DOHH2 (cell line): ENCODE measurements at regions not wholly inside any gene's neighbourhood (a gene's known extent, or its start where the extent isn't known, plus 50 kb on each side); places are given as distances from the start of the nearest gene placed in this dataset.

Experiments used
- H3F3A ChIP-seq: fragments of 200-600 bp; sonication (generic), shearing (Covaris generic); 2 replicates; pipeline ENCODE4 v1.6.0; 2016; ENCODE audit warnings: antibody characterized with exemption, mild to moderate bottlenecking; ENCODE audit not compliant: control insufficient read depth, insufficient read depth
- H3K27ac ChIP-seq: fragments of 200-600 bp; sonication (generic); 2 replicates; pipeline ENCODE4 v1.5.1; 2014; ENCODE audit warnings: low read depth, mild to moderate bottlenecking, low read length, moderate library complexity
- H3K27me3 ChIP-seq: fragments of 200-600 bp; sonication (generic); 2 replicates; pipeline ENCODE4 v1.6.1; 2014; ENCODE audit warnings: mild to moderate bottlenecking, low read length, mixed read lengths; ENCODE audit not compliant: control insufficient read depth
- H3K36me3 ChIP-seq: fragments of 200-600 bp; sonication (generic); 2 replicates; pipeline ENCODE4 v1.6.1; 2014; ENCODE audit warnings: mild to moderate bottlenecking, low read length, moderate library complexity, mixed read lengths; ENCODE audit not compliant: control insufficient read depth
- H3K4me1 ChIP-seq: fragments of 200-600 bp; sonication (generic); 2 replicates; pipeline ENCODE4 v1.6.1; 2014; ENCODE audit warnings: mild to moderate bottlenecking, low read length, mixed read lengths; ENCODE audit not compliant: control insufficient read depth
- H3K4me2 ChIP-seq: fragments of 200-600 bp; sonication (generic); 2 replicates; pipeline ENCODE4 v1.6.0; 2014; ENCODE audit warnings: mild to moderate bottlenecking, low read length, moderate library complexity
- H3K4me3 ChIP-seq: fragments of 200-600 bp; sonication (generic); 2 replicates; pipeline ENCODE4 v1.5.1; 2014; ENCODE audit warnings: mild to moderate bottlenecking, low read length, mixed read lengths
- H3K79me2 ChIP-seq: fragments of 200-600 bp; sonication (generic); 2 replicates; pipeline ENCODE4 v1.6.1; 2014; ENCODE audit warnings: mild to moderate bottlenecking, low read length, mixed read lengths; ENCODE audit not compliant: control insufficient read depth
- H3K9me2 ChIP-seq: fragments of 200-600 bp; sonication (generic); replicated peaks from 2 replicates; pipeline ENCODE4 v1.6.1; 2014; ENCODE audit warnings: mild to moderate bottlenecking, low read length, mixed read lengths; ENCODE audit not compliant: control insufficient read depth
- H3K9me3 ChIP-seq: fragments of 200-600 bp; sonication (generic); 2 replicates; pipeline ENCODE4 v1.6.1; 2014; ENCODE audit warnings: antibody characterized with exemption, low read length, mixed read lengths; ENCODE audit not compliant: control insufficient read depth, insufficient read depth
- H4K20me1 ChIP-seq: fragments of 200-600 bp; sonication (generic); 2 replicates; pipeline ENCODE4 v1.6.0; 2014; ENCODE audit warnings: low read depth, mild to moderate bottlenecking, antibody characterized with exemption, low read length, moderate library complexity; ENCODE audit not compliant: control insufficient read depth, insufficient read depth
- CTCF ChIP-seq: fragments of 200-600 bp; sonication (generic); IDR thresholded peaks from one replicate; pipeline ENCODE4 v1.5.1; 2014; ENCODE audit warnings: antibody characterized with exemption, mild to moderate bottlenecking, low read depth, low read length; ENCODE audit not compliant: poor library complexity, severe bottlenecking
- EZH2phosphoT487 ChIP-seq: fragments of 200-600 bp; sonication (generic); IDR thresholded peaks from 2 replicates; pipeline ENCODE4 v1.6.1; 2017; ENCODE audit warnings: borderline replicate concordance, mild to moderate bottlenecking, antibody characterized with exemption, low read length, moderate library complexity, mixed read lengths

DNA sequence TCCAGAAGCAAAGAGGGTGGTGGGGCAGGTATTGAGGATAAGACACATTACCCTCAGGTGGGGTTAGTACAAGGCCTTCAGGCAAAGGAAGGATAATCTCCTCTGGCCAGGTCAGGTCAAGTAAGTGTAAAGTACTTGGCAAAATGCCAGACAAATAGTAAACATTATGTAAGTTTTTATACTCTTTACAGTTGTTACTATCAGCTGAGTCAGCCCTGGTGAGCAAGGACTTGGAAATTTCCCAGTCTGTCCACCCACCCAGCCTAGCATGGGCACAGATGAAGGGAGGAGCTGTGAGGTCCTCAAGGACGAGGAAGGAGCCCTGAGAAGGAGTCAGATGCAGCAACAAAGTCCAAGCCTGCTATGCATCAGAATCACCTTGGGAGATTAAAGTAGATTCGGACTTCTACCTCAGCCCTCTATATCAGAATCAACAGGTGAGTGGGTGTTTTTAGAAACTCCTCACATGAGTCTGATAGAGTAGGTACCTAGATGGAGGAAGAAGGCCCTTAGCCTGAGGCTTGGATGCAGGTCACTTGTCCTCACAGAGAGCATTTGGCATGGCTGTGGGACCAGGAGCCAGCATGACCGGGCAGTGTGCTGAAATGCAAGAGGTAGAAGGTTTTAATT, 50.2 kb upstream of the BARX1 start:
- Histone ChIP-seq H3K79me2 (no peaks in the 10 kb centered on the region), H3K27ac (no peak overlapping the region), H3K27me3 (peaks cover 4% of the 10 kb centered on the region; the same call in 1 of the 2 replicates), H3K9me3 (no peaks in the 10 kb centered on the region), H3K4me2 (no peak overlapping the region), H3F3A (no peaks in the 10 kb centered on the region), H4K20me1 (no peaks in the 10 kb centered on the region), H3K4me1 (no peaks in the 10 kb centered on the region), H3K36me3 (no peaks in the 10 kb centered on the region), H3K4me3 (no peak overlapping the region), H3K9me2 (no peaks in the 10 kb centered on the region)
- TF ChIP-seq EZH2phosphoT487 (no peak), CTCF (no peak)
